ENCODE measurements at regions not wholly inside any gene's neighbourhood (a gene's known extent, or its start where the extent isn't known, plus 50 kb on each side); places are given as distances from the start of the nearest gene placed in this dataset.

- TF ChIP-seq CTCF (IDR thresholded peaks at IDR 0.05) (no peak), POLR2AphosphoS5 (IDR thresholded peaks at IDR 0.05) (no peak), POLR2A (IDR thresholded peaks at IDR 0.05) (no peak)
Measured at GRCh38 chr20:21024420-21024819, 81.7 kb downstream of the LINC00237 start.

All from breast epithelium (tissue), 3 donors.